ENCODE measurements at regions not wholly inside any gene's neighbourhood (a gene's known extent, or its start where the extent isn't known, plus 50 kb on each side); places are given as distances from the start of the nearest gene placed in this dataset.

DNA sequence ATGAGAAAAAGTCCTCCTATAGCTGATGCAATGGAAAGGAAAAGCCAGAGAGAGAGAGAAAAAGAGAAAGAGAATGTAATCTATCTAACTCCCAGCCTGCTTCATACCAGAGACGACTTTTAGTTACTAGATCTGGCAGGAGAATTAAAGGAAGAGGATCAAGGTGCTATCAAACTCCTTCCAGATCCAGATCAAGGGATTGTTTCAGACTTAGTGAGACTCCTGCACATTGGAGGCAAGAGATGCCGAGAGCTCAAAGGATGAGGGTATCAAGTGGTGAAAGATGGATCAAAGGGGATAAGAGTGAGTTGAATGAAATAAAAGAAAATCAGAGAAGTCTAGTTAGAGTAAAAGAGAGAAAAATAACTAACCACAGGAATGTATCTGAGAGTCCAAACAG lies 478.6 kb downstream of the KIF4B start:
- H3K27ac Mint-ChIP-seq: no peak overlapping the region

DNA sequence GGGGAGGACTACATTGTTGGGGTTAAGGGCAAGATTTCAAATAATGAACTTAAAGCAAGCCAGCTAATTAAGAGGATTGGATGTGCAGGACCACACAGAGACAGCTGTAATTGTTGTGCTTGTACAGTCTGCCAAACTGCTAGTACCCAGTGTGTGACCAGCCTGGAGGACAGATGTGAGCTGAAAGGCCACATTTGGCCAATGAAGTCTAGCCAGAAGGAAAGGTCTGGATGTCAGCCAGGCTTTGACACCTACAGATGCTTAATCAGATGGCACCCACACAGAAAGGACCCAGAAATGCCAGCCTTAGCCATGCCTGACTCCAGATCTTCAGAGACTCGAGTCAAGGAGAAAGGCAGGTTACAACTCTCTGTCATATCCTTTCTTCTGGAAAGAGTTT lies 491.1 kb downstream of the KIF4B start:
- ATAC-seq (no peak), DNase-seq (no peak)
- CTCF ChIA-PET: no interaction called here
- Mint-ChIP-seq H3K27ac (no peak overlapping the region), H3K36me3 (no peaks in the 10 kb centered on the region), H3K9me3 (ENCODE audit: low read depth) (no peaks in the 10 kb centered on the region), H3K4me1 (no peaks in the 10 kb centered on the region), H3K27me3 (no peaks in the 10 kb centered on the region), H3K4me3 (no peak overlapping the region)

More for the DNA sequence above, 478.6 kb downstream of the KIF4B start:
- CTCF ChIA-PET: no interaction called here
- ATAC-seq: no peak
- H3K9me3 Mint-ChIP-seq (ENCODE audit: low read depth): no peaks in the 10 kb centered on the region
- no peak overlapping the region for H3K4me3 Mint-ChIP-seq
- no peaks in the 10 kb centered on the region for H3K36me3 Mint-ChIP-seq
- H3K4me1 Mint-ChIP-seq: no peaks in the 10 kb centered on the region
- peaks cover 2% of the 10 kb centered on the region for H3K27me3 Mint-ChIP-seq
- DNase-seq: no peak

DNA sequence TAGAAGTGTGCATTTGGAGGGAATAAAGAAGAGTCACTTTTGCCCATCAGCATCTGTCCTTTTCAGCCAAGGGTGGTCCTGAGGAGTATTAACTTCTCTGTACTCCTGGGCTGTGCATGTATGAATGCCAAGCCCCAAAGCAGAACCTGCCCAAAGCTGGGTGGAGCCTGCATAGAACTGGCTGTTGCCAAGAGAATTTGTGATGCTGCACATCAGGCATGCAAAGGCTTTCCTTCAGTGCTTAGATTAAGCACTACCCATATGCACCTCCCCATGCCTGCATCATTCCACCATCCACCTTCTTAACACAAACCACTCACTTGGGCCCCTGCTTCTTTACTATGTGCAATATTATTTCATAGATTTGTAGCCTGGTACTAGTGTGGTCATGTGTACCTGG lies 493.8 kb downstream of the KIF4B start:
- Mint-ChIP-seq H3K36me3 (no peaks in the 10 kb centered on the region), H3K9me3 (ENCODE audit: low read depth) (no peaks in the 10 kb centered on the region), H3K27me3 (no peaks in the 10 kb centered on the region), H3K4me1 (no peaks in the 10 kb centered on the region), H3K27ac (no peak overlapping the region), H3K4me3 (no peak overlapping the region)
- CTCF ChIA-PET: interaction anchor here (0.6 kb wide), 1 partner anchor 835 kb away, joined by 3 read pairs; no protein-coding TSS in a partner anchor
- DNase-seq (no peak), ATAC-seq (no peak)

DNA sequence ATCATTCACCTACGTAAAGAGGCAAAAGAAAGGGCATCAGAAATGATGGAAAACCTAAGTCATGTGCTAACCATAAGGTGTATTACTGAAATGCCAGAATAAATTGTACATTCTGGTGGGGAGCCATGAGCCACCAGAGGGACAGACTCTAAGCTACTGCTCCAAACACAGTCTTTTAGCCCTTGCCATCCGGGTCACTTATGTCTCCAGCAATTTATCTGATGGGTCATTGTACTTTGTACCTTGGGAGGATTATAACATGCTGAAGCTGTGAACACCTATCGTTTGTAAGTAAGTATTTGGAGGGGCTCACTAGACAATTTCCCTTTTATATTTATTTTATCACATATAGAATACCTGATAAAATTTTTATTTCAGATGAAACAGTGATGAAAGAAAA lies 495.1 kb downstream of the KIF4B start:
- Mint-ChIP-seq H3K9me3 (ENCODE audit: low read depth) (no peaks in the 10 kb centered on the region), H3K36me3 (no peaks in the 10 kb centered on the region), H3K4me1 (no peaks in the 10 kb centered on the region), H3K27ac (no peak overlapping the region), H3K27me3 (no peaks in the 10 kb centered on the region), H3K4me3 (no peak overlapping the region)
- CTCF ChIA-PET: no interaction called here
- ATAC-seq: no peak
- DNase-seq: no peak

DNA sequence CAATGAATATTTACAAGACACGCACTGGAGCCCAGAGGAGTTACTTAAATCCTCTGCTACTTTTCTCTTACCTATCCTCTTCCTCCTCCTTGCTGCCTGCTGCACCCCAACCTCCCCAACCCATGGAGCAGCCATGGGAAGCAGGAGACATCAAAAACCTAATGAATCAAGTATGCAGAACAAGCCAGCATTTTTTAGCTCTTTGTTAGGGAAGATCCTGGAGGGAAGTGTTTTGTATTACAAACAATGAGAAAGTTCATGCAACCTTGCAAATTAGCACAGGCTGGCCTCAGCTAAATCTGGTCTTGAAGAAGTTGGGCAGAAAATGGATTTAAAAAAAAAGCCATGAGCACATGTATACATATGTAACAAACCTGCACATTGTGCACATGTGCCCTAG lies 498.8 kb downstream of the KIF4B start:
- Mint-ChIP-seq H3K27me3 (no peaks in the 10 kb centered on the region), H3K27ac (no peak overlapping the region), H3K4me3 (no peak overlapping the region), H3K4me1 (no peaks in the 10 kb centered on the region), H3K9me3 (ENCODE audit: low read depth) (no peaks in the 10 kb centered on the region), H3K36me3 (no peaks in the 10 kb centered on the region)
- ATAC-seq (no peak), DNase-seq (no peak)
- CTCF ChIA-PET: no interaction called here

DNA sequence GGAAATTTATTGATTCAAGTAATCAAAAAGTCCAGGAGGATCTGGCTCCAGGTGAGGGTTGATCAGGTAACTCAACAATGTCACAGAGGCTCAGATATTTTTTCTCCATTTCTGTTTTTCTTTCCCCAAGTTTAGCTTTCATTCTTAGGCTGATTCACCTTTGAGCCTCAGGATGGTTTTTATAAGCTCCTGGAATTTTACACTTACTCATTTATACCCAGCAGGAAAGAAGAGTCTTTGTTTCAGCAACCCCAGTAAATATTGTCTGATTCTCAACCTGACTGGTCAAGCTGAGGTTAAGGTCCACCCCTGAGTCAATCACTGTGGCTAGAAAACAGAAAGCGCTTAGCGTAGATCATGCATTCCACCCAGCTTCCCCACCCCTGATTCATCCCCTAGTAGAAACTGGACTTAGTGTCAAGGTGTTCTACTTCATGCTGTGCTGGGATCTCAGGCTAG lies 500.6 kb downstream of the KIF4B start:
- H3K27ac Mint-ChIP-seq: no peak overlapping the region
- no peaks in the 10 kb centered on the region for H3K36me3 Mint-ChIP-seq
- no peak overlapping the region for H3K4me3 Mint-ChIP-seq
- CTCF ChIA-PET: no interaction called here
- H3K9me3 Mint-ChIP-seq (ENCODE audit: low read depth): no peaks in the 10 kb centered on the region
- DNase-seq (no peak), ATAC-seq (no peak)
- H3K4me1 Mint-ChIP-seq: no peaks in the 10 kb centered on the region
- H3K27me3 Mint-ChIP-seq: no peaks in the 10 kb centered on the region

DNA sequence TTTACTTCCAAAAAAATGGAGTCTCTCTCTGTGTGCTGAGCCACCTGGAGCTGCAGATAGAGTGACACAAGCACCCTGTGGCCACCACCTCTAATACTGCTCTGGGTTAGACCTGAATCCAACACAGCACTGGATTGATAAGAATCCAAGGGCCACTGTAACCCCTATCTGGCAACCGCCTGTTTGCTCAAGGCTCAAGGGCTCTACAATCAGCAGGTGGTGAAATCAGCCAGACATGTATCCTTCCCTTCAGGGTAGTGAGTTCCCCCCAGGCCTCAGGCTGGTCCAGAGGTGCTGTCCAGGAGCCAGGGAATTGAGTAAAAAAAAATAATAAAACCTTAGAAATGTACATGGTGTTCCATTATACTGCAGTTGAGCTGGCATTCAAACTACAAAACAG lies 509.0 kb downstream of the KIF4B start:
- H3K4me3 Mint-ChIP-seq: no peak overlapping the region
- no peak for ATAC-seq
- H3K27ac Mint-ChIP-seq: no peak overlapping the region
- H3K9me3 Mint-ChIP-seq (ENCODE audit: low read depth): no peaks in the 10 kb centered on the region
- no peaks in the 10 kb centered on the region for H3K4me1 Mint-ChIP-seq
- H3K27me3 Mint-ChIP-seq: no peaks in the 10 kb centered on the region
- CTCF ChIA-PET: no interaction called here
- DNase-seq: no peak
- H3K36me3 Mint-ChIP-seq: no peaks in the 10 kb centered on the region

DNA sequence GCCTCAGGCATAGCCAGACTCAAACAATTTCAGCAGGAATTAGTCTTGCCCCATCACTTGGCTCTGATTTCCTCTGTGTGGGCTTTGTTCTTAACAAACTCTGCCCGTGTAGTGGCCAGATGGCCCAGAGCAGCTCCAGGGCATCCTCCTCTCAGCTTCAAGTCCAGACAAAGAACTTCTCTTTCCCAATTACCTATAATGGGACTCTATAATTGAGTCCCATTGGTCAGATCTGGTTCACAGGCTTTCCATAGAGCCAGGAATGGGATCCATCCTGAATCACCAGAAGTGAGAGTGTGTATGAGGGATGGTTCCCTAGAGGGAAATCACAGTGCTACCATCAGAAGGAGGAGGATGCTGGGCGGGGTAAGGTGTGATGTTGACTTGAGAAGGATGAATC lies 515.8 kb downstream of the KIF4B start:
- DNase-seq: no peak
- Mint-ChIP-seq H3K4me1 (no peaks in the 10 kb centered on the region), H3K4me3 (no peak overlapping the region), H3K27me3 (no peaks in the 10 kb centered on the region), H3K9me3 (ENCODE audit: low read depth) (no peaks in the 10 kb centered on the region), H3K27ac (no peak overlapping the region), H3K36me3 (no peaks in the 10 kb centered on the region)
- CTCF ChIA-PET: no interaction called here
- ATAC-seq: no peak

DNA sequence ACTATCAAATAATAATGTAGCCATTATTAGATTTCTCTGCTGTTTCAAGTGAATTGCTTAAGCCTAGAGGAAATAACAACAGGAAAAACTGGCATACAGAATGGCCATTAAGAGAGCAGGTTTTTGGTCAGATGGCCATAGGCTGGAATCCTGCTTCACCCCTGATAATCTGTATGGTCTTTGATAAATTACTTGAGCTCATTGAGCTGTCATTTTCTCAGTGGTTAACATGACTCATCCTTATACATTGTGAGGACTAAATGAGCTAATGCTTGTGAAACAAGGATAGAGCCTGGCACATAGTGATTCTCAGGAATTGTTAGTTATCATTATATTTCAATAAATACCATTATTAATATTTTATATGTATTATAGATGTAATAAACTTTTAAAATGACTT lies 516.5 kb downstream of the KIF4B start:
- ATAC-seq (no peak), DNase-seq (no peak)
- Mint-ChIP-seq H3K27me3 (no peaks in the 10 kb centered on the region), H3K36me3 (no peaks in the 10 kb centered on the region), H3K9me3 (ENCODE audit: low read depth) (no peaks in the 10 kb centered on the region), H3K27ac (no peak overlapping the region), H3K4me1 (no peaks in the 10 kb centered on the region), H3K4me3 (no peak overlapping the region)
- CTCF ChIA-PET: no interaction called here

DNA sequence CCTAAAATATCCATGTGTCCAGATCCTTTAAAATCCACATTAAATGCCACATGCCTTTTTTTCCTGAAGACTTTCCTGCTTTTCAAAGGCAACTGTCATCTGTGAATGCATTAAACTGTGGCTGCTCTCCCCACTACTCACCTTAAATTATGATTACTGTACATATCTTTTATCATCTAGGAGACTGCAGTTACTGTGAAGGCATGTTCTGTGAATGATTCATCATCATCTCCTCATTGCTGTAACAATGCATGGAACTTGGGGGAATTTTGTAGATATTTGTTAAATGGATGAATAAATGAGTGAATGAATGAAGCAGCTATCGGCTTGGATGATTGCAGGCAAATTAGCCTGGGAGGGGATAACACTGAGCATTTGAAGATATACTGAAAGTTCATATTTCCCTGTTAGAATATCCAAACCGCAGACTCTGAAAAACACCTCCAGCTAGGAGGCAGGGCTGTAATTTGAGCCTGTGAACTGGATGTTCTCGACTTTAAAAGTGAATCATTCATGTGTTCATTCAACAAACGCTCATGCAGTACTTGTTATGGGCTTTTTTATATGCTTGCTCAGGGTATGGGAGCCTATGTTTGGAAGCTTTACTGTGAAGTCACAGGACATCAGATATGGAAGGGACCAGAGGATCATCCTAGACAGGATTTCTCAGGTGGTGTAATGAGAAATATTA lies 519.2 kb downstream of the KIF4B start:
- CTCF ChIA-PET: no interaction called here
- Mint-ChIP-seq H3K27me3 (no peaks in the 10 kb centered on the region), H3K9me3 (ENCODE audit: low read depth) (no peaks in the 10 kb centered on the region), H3K27ac (no peak overlapping the region), H3K4me1 (no peaks in the 10 kb centered on the region), H3K36me3 (no peaks in the 10 kb centered on the region), H3K4me3 (no peak overlapping the region)
- ATAC-seq: no peak
- no peak for DNase-seq

DNA sequence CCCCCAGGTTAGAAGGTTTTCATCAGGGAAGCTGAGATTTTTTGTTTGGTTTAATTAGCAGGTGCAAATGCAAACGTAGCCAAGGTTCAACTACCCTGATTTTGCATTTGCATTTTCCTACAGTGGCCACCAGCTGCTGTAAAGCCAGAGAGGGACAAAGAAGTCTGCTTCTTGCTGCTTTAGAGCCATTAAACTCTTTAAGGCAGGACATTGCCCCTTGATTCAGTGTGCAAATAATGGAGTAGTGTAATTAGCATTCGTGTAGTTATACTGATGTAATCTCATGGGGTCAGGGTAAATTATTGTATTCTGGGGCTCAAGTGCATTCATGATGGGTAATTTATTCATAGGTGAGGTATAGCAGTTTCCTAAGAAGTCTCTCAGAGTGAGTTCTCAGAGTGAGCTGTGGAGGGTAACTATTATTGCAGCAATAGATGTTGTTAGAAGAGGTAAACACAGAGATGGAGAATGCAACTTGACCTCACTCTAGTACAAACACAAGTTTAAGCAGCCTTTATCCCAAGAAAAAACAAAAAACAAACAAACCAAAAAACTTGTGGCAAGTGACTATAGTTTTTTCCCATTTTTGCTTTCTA lies 526.5 kb downstream of the KIF4B start:
- no peaks in the 10 kb centered on the region for H3K4me1 Mint-ChIP-seq
- DNase-seq (no peak), ATAC-seq (no peak)
- no peaks in the 10 kb centered on the region for H3K9me3 Mint-ChIP-seq (ENCODE audit: low read depth)
- H3K4me3 Mint-ChIP-seq: no peak overlapping the region
- no peak overlapping the region for H3K27ac Mint-ChIP-seq
- CTCF ChIA-PET: no interaction called here
- H3K36me3 Mint-ChIP-seq: no peaks in the 10 kb centered on the region
- H3K27me3 Mint-ChIP-seq: no peaks in the 10 kb centered on the region

DNA sequence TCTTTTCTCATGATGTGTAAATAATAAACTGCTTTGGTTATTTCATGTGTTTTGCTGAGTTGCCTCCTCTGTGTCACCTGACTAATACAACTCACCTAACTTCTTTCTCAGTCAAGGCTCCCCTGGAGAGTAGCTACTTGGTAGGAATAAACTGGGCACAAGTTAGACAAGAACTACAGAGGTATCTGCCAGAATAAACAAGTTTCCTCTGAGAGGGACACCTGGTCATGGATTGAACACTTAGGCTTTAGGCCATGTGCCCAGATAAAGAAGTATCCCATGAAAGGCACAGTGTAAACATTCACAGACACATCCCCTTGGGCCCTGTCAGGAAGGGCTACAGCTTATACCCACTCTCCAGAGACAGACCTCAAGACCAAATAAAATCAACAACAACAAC lies 532.5 kb downstream of the KIF4B start:
- CTCF ChIA-PET: no interaction called here
- Mint-ChIP-seq H3K27ac (no peak overlapping the region), H3K9me3 (ENCODE audit: low read depth) (no peaks in the 10 kb centered on the region), H3K27me3 (no peaks in the 10 kb centered on the region), H3K36me3 (no peaks in the 10 kb centered on the region), H3K4me1 (no peaks in the 10 kb centered on the region), H3K4me3 (no peak overlapping the region)
- no peak for ATAC-seq
- no peak for DNase-seq

DNA sequence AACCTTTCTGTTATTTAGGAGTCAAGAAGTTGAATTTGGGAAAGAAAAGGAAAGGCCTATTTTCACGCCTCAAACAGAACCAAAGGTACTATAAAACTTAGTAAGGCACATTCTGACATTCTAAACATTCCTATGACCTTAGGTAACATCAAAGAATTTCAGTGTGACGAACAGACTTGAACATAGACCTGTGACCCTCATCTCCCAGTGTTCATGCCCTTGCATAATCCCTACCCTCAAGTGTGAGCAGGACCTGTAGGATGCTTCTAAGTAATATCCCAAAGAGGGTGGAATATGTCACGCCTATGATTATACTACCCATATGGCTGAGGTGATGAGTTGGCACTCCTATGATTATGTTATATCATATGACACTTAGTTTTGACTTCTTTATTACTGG lies 540.9 kb downstream of the KIF4B start:
- Mint-ChIP-seq H3K27me3 (no peaks in the 10 kb centered on the region), H3K36me3 (no peaks in the 10 kb centered on the region), H3K9me3 (ENCODE audit: low read depth) (no peaks in the 10 kb centered on the region), H3K4me3 (no peak overlapping the region), H3K27ac (no peak overlapping the region), H3K4me1 (no peaks in the 10 kb centered on the region)
- CTCF ChIA-PET: no interaction called here
- no peak for DNase-seq
- ATAC-seq: no peak

DNA sequence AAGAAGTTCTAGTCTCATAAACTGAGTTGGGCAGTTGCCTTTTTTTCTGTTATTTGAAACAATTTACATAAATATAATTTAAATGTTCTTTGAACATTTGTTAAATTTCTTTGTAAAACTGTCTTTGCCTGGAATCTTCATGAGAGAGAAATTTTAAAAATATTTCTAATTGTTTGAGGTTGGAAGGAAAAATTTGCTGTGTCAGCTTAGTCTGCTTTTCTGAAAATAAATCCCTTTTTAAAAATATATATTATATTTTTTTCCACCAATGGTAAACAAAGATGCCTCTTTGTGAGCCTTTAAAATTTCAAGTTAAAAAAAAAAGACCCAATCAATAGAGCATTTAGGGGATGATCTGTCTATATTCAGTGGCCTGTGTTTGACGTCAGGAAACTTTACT lies 542.7 kb downstream of the KIF4B start:
- Mint-ChIP-seq H3K4me3 (no peak overlapping the region), H3K9me3 (ENCODE audit: low read depth) (no peaks in the 10 kb centered on the region), H3K36me3 (no peaks in the 10 kb centered on the region), H3K27me3 (no peaks in the 10 kb centered on the region), H3K4me1 (no peaks in the 10 kb centered on the region), H3K27ac (no peak overlapping the region)
- ATAC-seq (no peak), DNase-seq (no peak)
- CTCF ChIA-PET: no interaction called here

DNA sequence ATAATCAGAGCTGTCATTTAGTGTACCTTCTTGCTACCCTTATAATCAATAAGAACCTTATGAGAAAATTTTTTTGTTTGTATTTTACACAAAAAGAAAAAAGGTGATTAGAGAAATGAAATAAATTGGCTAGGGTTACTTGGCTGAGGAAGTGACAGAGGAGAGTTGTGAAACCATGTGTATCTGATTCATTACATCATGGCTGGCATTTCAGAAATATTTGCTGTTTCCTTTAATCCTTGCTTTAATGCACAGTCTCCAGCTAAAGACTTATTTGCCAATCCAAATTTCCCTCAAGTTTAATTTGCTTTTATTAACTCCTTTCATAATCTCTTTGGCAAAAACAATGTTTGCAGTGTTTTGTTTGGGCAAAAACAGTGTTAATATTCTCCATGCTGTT lies 543.1 kb downstream of the KIF4B start:
- ATAC-seq: no peak
- CTCF ChIA-PET: no interaction called here
- H3K36me3 Mint-ChIP-seq: no peaks in the 10 kb centered on the region

More for the DNA sequence above, 543.1 kb downstream of the KIF4B start:
- Mint-ChIP-seq H3K9me3 (ENCODE audit: low read depth) (no peaks in the 10 kb centered on the region), H3K4me3 (no peak overlapping the region), H3K27me3 (no peaks in the 10 kb centered on the region), H3K4me1 (no peaks in the 10 kb centered on the region), H3K27ac (no peak overlapping the region)
- DNase-seq: no peak
